K562 (cell line): ENCODE measurements at regions not wholly inside any gene's neighbourhood (a gene's known extent, or its start where the extent isn't known, plus 50 kb on each side); places are given as distances from the start of the nearest gene placed in this dataset.

Experiments
- ATAC-seq: fragments of 200-7000 bp; cut with Tn5 transposase; 3 replicates; pipeline ENCODE4 v1.9.1; 2020; ENCODE audit warnings: moderate library complexity
- BruUV-seq: library from RNA; stranded (reverse); fragments of 400-500 nt; replicated peaks from 2 replicates; lab custom pipeline; 2021; lab: Mats Ljungman, UMichigan
- CTCF ChIA-PET: fragments of 300-600 bp; formaldehyde crosslinking; extraction: SDS; loops from one replicate; lab custom pipeline; 2021; ENCODE audit warnings: low intra/inter-chr PET ratio; lab: Yijun Ruan, JAX
- POLR2A ChIA-PET: fragments of 300-600, 350-650 bp; sonication (Branson Sonifier 250); formaldehyde crosslinking; extraction: SDS; loops from one replicate; lab custom pipeline; 2021; ENCODE audit warnings: antibody characterized with exemption, inconsistent platforms; lab: Yijun Ruan, JAX
- DNase-seq, 4 experiments: peaks; one replicate each; pipeline versions ENCODE4 v3.0.0 to v3.0.0-alpha.2; 2011 to 2018; ENCODE audit warnings: low spot score in 3 of 4, mixed read lengths in 3 of 4; ENCODE audit errors: extremely low read depth in 1 of 4
- FAIRE-seq: peaks from 2 replicates; lab custom pipeline; 2011; peaks lifted over from hg19 to GRCh38; lab: Jason Lieb, UNC
- H2AFZ ChIP-seq: 2 replicates; pipeline ENCODE4 v1.6.0; 2011; ENCODE audit warnings: low read depth, low read length, control low read depth, inconsistent platforms
- H3K27ac ChIP-seq: fragments of 200-600 bp; 3 replicates; pipeline ENCODE4 v1.8.0; 2011; ENCODE audit warnings: low read depth, mild to moderate bottlenecking, control low read depth, inconsistent platforms, low read length, moderate library complexity, mixed read lengths; ENCODE audit errors: extremely low read depth
- H3K27me3 ChIP-seq, 2 experiments: fragments of 300-600 bp in 1 of 2; 2 replicates in 1 of 2; 3 replicates in 1 of 2; pipeline versions ENCODE4 v1.6.0 to v1.8.0; 2011; ENCODE audit warnings: inconsistent platforms in 2 of 2, low read length in 2 of 2, mild to moderate bottlenecking in 1 of 2, mixed read lengths in 1 of 2, moderate library complexity in 1 of 2; ENCODE audit not compliant: control insufficient read depth in 2 of 2, insufficient read depth in 2 of 2
- H3K36me3 ChIP-seq: fragments of 300-600 bp; 3 replicates; pipeline ENCODE4 v1.8.0; 2011; ENCODE audit warnings: mild to moderate bottlenecking, low read length, inconsistent platforms; ENCODE audit not compliant: control insufficient read depth, insufficient read depth
- H3K4me1 ChIP-seq, 2 experiments: fragments of 200-600 bp in 1 of 2; replicated peaks in 1 of 2; 2 replicates in 1 of 2; 3 replicates in 1 of 2; pipeline versions ENCODE4 v1.5.1 to v1.8.0; 2011; ENCODE audit warnings: inconsistent platforms in 2 of 2, low read length in 2 of 2, mild to moderate bottlenecking in 1 of 2, mixed read lengths in 1 of 2, moderate library complexity in 1 of 2; ENCODE audit not compliant: control insufficient read depth in 2 of 2, insufficient read depth in 2 of 2
- H3K4me2 ChIP-seq: 2 replicates; pipeline ENCODE4 v1.6.1; 2011; ENCODE audit warnings: low read length, control low read depth, inconsistent platforms, mixed read lengths; ENCODE audit not compliant: insufficient read depth
- H3K4me3 ChIP-seq: fragments of 200-600 bp; sonication (generic), shearing (Covaris generic); 2 replicates; pipeline ENCODE4 v1.5.1; 2016; ENCODE audit warnings: control low read depth, inconsistent platforms
- H3K79me2 ChIP-seq: fragments of 200-600 bp; 3 replicates; pipeline ENCODE4 v1.8.0; 2011; ENCODE audit warnings: low read length, inconsistent platforms; ENCODE audit not compliant: control insufficient read depth, insufficient read depth
- H3K9ac ChIP-seq, 2 experiments: 2 replicates each; pipeline versions ENCODE4 v1.6.0 to v1.6.1; 2011; ENCODE audit warnings: low read depth in 2 of 2, low read length in 2 of 2, control low read depth in 1 of 2, inconsistent platforms in 1 of 2, mild to moderate bottlenecking in 1 of 2, mixed read lengths in 1 of 2; ENCODE audit not compliant: insufficient read depth in 1 of 2
- H3K9me1 ChIP-seq: one replicate; pipeline ENCODE4 v1.6.0; 2011; ENCODE audit warnings: inconsistent platforms, mild to moderate bottlenecking, low read length, moderate library complexity; ENCODE audit not compliant: control insufficient read depth, insufficient read depth
- H3K9me3 ChIP-seq: replicated peaks from 2 replicates; pipeline ENCODE4 v1.5.1; 2011; ENCODE audit warnings: low read depth, low read length, inconsistent platforms; ENCODE audit not compliant: control insufficient read depth, insufficient read depth
- H4K20me1 ChIP-seq: replicated peaks from 2 replicates; pipeline ENCODE4 v1.6.1; 2011; ENCODE audit warnings: low read length, inconsistent platforms, mixed read lengths; ENCODE audit not compliant: control insufficient read depth, insufficient read depth
- ATF7 ChIP-seq: fragments of 450-650 bp; IDR thresholded peaks from 2 replicates; pipeline ENCODE4 v1.7.1; 2014; ENCODE audit warnings: mild to moderate bottlenecking, moderate library complexity
- CBX3 ChIP-seq, 2 experiments: IDR thresholded peaks; 1 replicate in 1 of 2; 2 replicates in 1 of 2; pipeline ENCODE4 v1.6.1; 2012; ENCODE audit warnings: inconsistent platforms in 2 of 2, low read length in 2 of 2, borderline replicate concordance in 1 of 2, control low read depth in 1 of 2
- MAFF ChIP-seq: IDR thresholded peaks from 2 replicates; pipeline ENCODE4 v1.6.1; 2012; ENCODE audit warnings: low read length, improper control_type of control experiment
- MTA3 ChIP-seq: fragments of 450-650 bp; formaldehyde crosslinking; IDR thresholded peaks from 2 replicates; pipeline ENCODE4 v1.6.1; 2017; ENCODE audit warnings: mild to moderate bottlenecking, borderline replicate concordance
- PTTG1 ChIP-seq: fragments of 450-650 bp; IDR thresholded peaks from 2 replicates; pipeline ENCODE4 v1.6.1; 2016; ENCODE audit warnings: low read depth, mild to moderate bottlenecking, missing genetic modification characterization, missing compliant biosample characterization
- SAFB2 ChIP-seq: fragments of 200-400 bp; formaldehyde crosslinking; IDR thresholded peaks from 2 replicates; pipeline ENCODE4 v1.6.1; 2018; ENCODE audit warnings: borderline replicate concordance, low read length, low read depth, moderate library complexity; ENCODE audit not compliant: severe bottlenecking
- SIX5 ChIP-seq, 2 experiments: IDR thresholded peaks; 2 replicates each; pipeline ENCODE4 v1.6.1; 2011; ENCODE audit warnings: low read length in 2 of 2, borderline replicate concordance in 1 of 2, low read depth in 1 of 2, mild to moderate bottlenecking in 1 of 2, moderate library complexity in 1 of 2; ENCODE audit not compliant: insufficient read depth in 1 of 2
- TEAD1 ChIP-seq, 2 experiments: fragments of 450-650 bp in 1 of 2; sonication (generic) in 1 of 2; formaldehyde crosslinking; IDR thresholded peaks; 2 replicates each; pipeline versions ENCODE4 v1.4.0 to v1.8.0; 2020 to 2022; ENCODE audit warnings: mild to moderate bottlenecking in 2 of 2, missing genetic modification reagents in 1 of 2
- TRIM24 ChIP-seq, 2 experiments: fragments of 450-650 bp; IDR thresholded peaks; 2 replicates each; pipeline ENCODE4 v1.6.1; 2016
- ZNF347 ChIP-seq: fragments of 450-650 bp; formaldehyde crosslinking; IDR thresholded peaks from 2 replicates; pipeline ENCODE4 v1.4.0; 2020; ENCODE audit warnings: low read depth, mild to moderate bottlenecking, moderate library complexity
- ZNF699 ChIP-seq: fragments of 250-450 bp; sonication (Bioruptor Pico); IDR thresholded peaks from 2 replicates; pipeline ENCODE4 v1.8.0; 2021; ENCODE audit warnings: mild to moderate bottlenecking, moderate library complexity; ENCODE audit not compliant: insufficient replicate concordance
- ZSCAN32 ChIP-seq: fragments of 450-650 bp; formaldehyde crosslinking; IDR thresholded peaks from 2 replicates; pipeline ENCODE4 v1.4.0; 2020; ENCODE audit warnings: mild to moderate bottlenecking, moderate library complexity
- WGBS: fragments of 100-300 bp; shearing (Covaris generic); methylation state at CpG from one replicate; pipeline ENCODE4 v1.1.6; 2016; ENCODE audit warnings: low coverage, mixed read lengths; ENCODE audit not compliant: insufficient coverage; ENCODE audit errors: missing lambda C conversion rate; 5-methylcytosine and 5-hydroxymethylcytosine counted together
- in situ Hi-C: fragments of 300-500 bp; cut with MboI; formaldehyde crosslinking; loops from 4 replicates; pipeline ENCODE4 v1.15.0; 2018; ENCODE audit warnings: inconsistent platforms, mixed read lengths
- intact Hi-C: fragments of 100-400 bp; cut with micrococcal nuclease; formaldehyde crosslinking; loops from 2 replicates; pipeline ENCODE4 v1.14.2; 2022
- TF ChIP-seq, protein P1 (sequence below): fragments of 150-350 bp; conservative IDR thresholded peaks from 2 replicates; pipeline ENCODE4 v1.6.1; 2014; ENCODE audit warnings: low read length
- TF ChIP-seq, protein P2 (sequence below): sonication (generic); formaldehyde crosslinking; IDR thresholded peaks from 2 replicates; pipeline ENCODE4 v1.9.0; 2022; ENCODE audit warnings: mild to moderate bottlenecking, missing genetic modification reagents

DNA sequence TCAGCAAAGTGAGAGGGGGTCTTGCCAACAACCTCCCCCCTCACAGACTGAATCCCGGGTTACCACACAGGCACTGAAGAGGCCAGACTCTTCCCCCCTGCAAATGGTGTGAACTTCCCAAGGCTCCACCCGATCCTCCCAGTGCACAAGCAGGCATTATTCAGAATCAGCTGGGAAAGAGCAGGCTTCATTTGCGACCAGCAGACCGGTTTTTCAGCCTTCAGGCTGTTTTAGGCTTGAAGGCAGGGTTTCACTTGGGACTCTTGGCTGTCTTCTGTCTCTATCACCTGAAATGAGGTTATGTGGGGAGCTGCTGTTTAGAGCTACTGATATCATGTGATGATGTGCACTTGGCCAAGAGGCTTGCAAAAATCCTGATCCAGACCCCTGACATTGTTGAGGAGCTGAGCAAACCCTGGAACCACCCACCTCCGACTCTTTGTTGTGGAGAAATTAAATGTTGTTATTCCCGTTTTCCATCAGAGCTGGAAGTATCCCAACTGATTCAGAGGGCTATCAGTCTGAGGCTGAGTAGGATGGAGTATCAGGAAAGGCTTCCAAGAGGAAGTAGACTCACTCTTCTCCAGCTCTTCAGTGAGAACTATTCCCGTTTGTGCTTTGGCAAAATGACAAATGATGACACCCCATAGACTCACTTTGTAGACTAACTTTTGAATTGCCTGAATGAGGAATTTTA, 63.3 kb upstream of the ZFR start:
- no peak overlapping the region for H3K9ac ChIP-seq
- FAIRE-seq (no peak), ATAC-seq (no peak), DNase-seq (no peak)
- no TSS peak for BruUV-seq
- ChIA-PET POLR2A (interaction anchor here (0.8 kb wide), 1 partner anchor 17 kb away, joined by 3 read pairs; no protein-coding TSS in a partner anchor), CTCF (no interaction called here)
- TF ChIP-seq PTTG1 (tag) (no peak), ZNF699 (CRISPR knock-in tag) (no peak), TRIM24 (IDR thresholded peaks at IDR 0.05) (no peak), ATF7 (no peak), TEAD1 (CRISPR knock-in tag; IDR thresholded peaks at IDR 0.05) (no peak), SAFB2 (no peak), MTA3 (no peak), MAFF (no peak), SIX5 (IDR thresholded peaks at IDR 0.05; ENCODE audit: borderline replicate concordance in 1 of 2, insufficient read depth in 1 of 2, low read depth in 1 of 2, low read length in 2 of 2) (no peak), ZNF347 (no peak), ZSCAN32 (CRISPR knock-in tag) (no peak), CBX3 (IDR thresholded peaks at IDR 0.05; ENCODE audit: borderline replicate concordance in 1 of 2, low read length in 2 of 2) (no peak)
- TF ChIP-seq, protein P1, sequence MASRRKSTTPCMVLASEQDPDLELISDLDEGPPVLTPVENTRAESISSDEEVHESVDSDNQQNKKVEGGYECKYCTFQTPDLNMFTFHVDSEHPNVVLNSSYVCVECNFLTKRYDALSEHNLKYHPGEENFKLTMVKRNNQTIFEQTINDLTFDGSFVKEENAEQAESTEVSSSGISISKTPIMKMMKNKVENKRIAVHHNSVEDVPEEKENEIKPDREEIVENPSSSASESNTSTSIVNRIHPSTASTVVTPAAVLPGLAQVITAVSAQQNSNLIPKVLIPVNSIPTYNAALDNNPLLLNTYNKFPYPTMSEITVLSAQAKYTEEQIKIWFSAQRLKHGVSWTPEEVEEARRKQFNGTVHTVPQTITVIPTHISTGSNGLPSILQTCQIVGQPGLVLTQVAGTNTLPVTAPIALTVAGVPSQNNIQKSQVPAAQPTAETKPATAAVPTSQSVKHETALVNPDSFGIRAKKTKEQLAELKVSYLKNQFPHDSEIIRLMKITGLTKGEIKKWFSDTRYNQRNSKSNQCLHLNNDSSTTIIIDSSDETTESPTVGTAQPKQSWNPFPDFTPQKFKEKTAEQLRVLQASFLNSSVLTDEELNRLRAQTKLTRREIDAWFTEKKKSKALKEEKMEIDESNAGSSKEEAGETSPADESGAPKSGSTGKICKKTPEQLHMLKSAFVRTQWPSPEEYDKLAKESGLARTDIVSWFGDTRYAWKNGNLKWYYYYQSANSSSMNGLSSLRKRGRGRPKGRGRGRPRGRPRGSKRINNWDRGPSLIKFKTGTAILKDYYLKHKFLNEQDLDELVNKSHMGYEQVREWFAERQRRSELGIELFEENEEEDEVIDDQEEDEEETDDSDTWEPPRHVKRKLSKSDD, result no peak
- TF ChIP-seq, protein P2, sequence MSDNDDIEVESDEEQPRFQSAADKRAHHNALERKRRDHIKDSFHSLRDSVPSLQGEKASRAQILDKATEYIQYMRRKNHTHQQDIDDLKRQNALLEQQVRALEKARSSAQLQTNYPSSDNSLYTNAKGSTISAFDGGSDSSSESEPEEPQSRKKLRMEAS (CRISPR knock-in tag), result no peak
- 3% methylated on average over 7 of the region's 7 CpGs for WGBS
- H3K4me1 ChIP-seq, result no peaks in the 10 kb centered on the region; a peak in 1 of 5 replicates
- intact Hi-C loops (no loop called here), in situ Hi-C loops (no loop called here)
- no peak overlapping the region for H3K4me2 ChIP-seq
- no peaks in the 10 kb centered on the region for H3K36me3 ChIP-seq
- no peaks in the 10 kb centered on the region for H3K9me3 ChIP-seq
- peaks cover 40 to 51% of the 10 kb centered on the region in 2 experiments; a peak in 4 of 5 replicates for H3K27me3 ChIP-seq
- no peak overlapping the region for H3K4me3 ChIP-seq
- no peaks in the 10 kb centered on the region for H3K79me2 ChIP-seq
- H3K27ac ChIP-seq, result no peak overlapping the region
- no peaks in the 10 kb centered on the region for H3K9me1 ChIP-seq
- H2AFZ ChIP-seq, result no peak overlapping the region
- H4K20me1 ChIP-seq, result no peaks in the 10 kb centered on the region; the same call in 1 of the 2 replicates
